ENCODE measurements at regions not wholly inside any gene's neighbourhood (a gene's known extent, or its start where the extent isn't known, plus 50 kb on each side); places are given as distances from the start of the nearest gene placed in this dataset.
"Not testable (repeated sequence)": the region's sequence is repeated elsewhere in the genome, so short reads cannot be mapped to it uniquely, and the experiment has no call there.

- Histone ChIP-seq H3K9me3 (ENCODE audit: control insufficient read depth in 1 of 2, insufficient read depth in 1 of 2, low read length in 2 of 2) (peaks cover 0 to 3% of the 10 kb centered on the region in 2 experiments), H3K36me3 (ENCODE audit: insufficient read depth, low read length) (no peaks in the 10 kb centered on the region), H3K27me3 (ENCODE audit: control insufficient read depth in 1 of 2, insufficient read depth in 2 of 2, low read length in 2 of 2) (no peaks in the 10 kb centered on the region), H3K4me3 (ENCODE audit: low read length) (no peak overlapping the region), H3K27ac (ENCODE audit: low read depth in 1 of 2, low read length in 2 of 2) (no peak overlapping the region), H3K4me1 (ENCODE audit: insufficient read depth, low read length) (no peaks in the 10 kb centered on the region)
- TF ChIP-seq CTCF (IDR thresholded peaks at IDR 0.05), result no peak
- Mint-ChIP-seq H3K4me1 (ENCODE audit: low read depth) (no peaks in the 10 kb centered on the region), H3K27me3 (peaks cover 38% of the 10 kb centered on the region), H3K36me3 (ENCODE audit: low read depth) (no peaks in the 10 kb centered on the region), H3K27ac (no peak overlapping the region), H3K9me3 (peaks cover 5% of the 10 kb centered on the region), H3K4me3 (no peak overlapping the region)
- ChIA-PET POLR2A (no interaction called here), CTCF (interaction anchor here (0.6 to 0.7 kb wide), 2 partner anchors 117 to 203 kb away, joined by 3 read pairs; no protein-coding TSS in a partner anchor)
- DNase-seq, result no peak
- intact Hi-C loops (cut with DNase I, micrococcal nuclease), result no loop called here
- ATAC-seq (ENCODE audit: poor library complexity), result no peak
These were observed 99.3 kb upstream of the NIPBL start for GRCh38 chr5:36777105-36777757.

DNA sequence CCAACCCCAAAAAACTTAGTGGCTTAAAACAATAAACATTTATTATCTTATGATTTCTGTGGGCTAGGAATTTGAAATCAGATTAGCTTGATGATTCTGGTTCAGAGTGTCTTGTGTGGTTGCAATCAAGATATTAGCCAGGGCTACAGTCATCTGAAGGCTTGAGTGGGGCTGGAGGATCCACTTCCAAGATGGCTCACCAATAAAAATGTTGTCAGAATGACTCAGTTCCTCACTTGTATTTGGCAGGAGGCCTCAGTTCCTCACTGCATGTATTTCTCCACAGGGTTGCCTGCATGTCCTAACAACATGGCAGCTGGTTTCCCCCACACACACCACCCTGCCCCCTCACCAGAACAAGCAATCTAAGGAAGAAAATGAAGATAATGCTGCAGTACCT, 98.2 kb upstream of the NIPBL start:
- H3K9me3 ChIP-seq (ENCODE audit: control insufficient read depth in 1 of 2, insufficient read depth in 1 of 2, low read length in 2 of 2), result peaks cover 0 to 3% of the 10 kb centered on the region in 2 experiments
- H3K9me3 Mint-ChIP-seq, result peaks cover 5% of the 10 kb centered on the region
- POLR2A ChIA-PET, result interaction anchor here (0.6 kb wide), 1 partner anchor 96 kb away, joined by 3 read pairs; no protein-coding TSS in a partner anchor
- no peak overlapping the region for H3K4me3 ChIP-seq (ENCODE audit: low read length)
- no peaks in the 10 kb centered on the region for H3K4me1 ChIP-seq (ENCODE audit: insufficient read depth, low read length)
- H3K4me3 Mint-ChIP-seq, result no peak overlapping the region
- intact Hi-C loops (cut with DNase I, micrococcal nuclease), result no loop called here
- DNase-seq (no peak), ATAC-seq (ENCODE audit: poor library complexity) (no peak)
- H3K36me3 Mint-ChIP-seq (ENCODE audit: low read depth), result no peaks in the 10 kb centered on the region
- H3K27me3 Mint-ChIP-seq, result peaks cover 38% of the 10 kb centered on the region
- H3K27ac Mint-ChIP-seq, result no peak overlapping the region
- H3K27ac ChIP-seq (ENCODE audit: low read depth in 1 of 2, low read length in 2 of 2), result no peak overlapping the region
- no peak for TF ChIP-seq CTCF (IDR thresholded peaks at IDR 0.05)
- CTCF ChIA-PET, result no interaction called here
- H3K36me3 ChIP-seq (ENCODE audit: insufficient read depth, low read length), result no peaks in the 10 kb centered on the region
- no peaks in the 10 kb centered on the region for H3K4me1 Mint-ChIP-seq (ENCODE audit: low read depth)
- no peaks in the 10 kb centered on the region for H3K27me3 ChIP-seq (ENCODE audit: control insufficient read depth in 1 of 2, insufficient read depth in 2 of 2, low read length in 2 of 2)

DNA sequence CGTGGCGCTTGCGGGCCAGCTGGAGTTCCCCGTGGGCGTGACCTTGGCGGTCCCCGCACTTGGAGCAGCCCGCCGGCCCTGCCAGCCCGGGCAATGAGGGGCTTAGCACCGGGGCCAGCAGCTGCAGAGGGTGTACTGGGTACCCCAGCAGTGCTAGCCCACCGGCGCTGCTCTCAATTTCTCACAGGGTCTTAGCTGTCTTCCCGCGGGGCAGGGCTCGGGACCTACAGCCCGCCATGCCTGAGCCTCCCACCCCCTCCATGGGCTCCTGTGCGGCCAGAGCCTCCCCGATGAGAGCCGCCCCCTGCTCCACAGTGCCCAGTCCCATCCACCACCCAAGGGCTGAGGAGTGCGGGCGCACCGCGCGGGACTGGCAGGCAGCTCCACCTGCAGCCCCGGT, 94.0 kb upstream of the NIPBL start:
- H3K4me3 Mint-ChIP-seq; H3K36me3 Mint-ChIP-seq (ENCODE audit: low read depth); CTCF ChIA-PET; DNase-seq; H3K27ac Mint-ChIP-seq; H3K36me3 ChIP-seq (ENCODE audit: insufficient read depth, low read length); POLR2A ChIA-PET; H3K27ac ChIP-seq (ENCODE audit: low read depth in 1 of 2, low read length in 2 of 2); intact Hi-C loops (cut with DNase I, micrococcal nuclease); H3K4me3 ChIP-seq (ENCODE audit: low read length); H3K4me1 Mint-ChIP-seq (ENCODE audit: low read depth); H3K27me3 ChIP-seq (ENCODE audit: control insufficient read depth in 1 of 2, insufficient read depth in 2 of 2, low read length in 2 of 2); H3K9me3 Mint-ChIP-seq; H3K9me3 ChIP-seq (ENCODE audit: control insufficient read depth in 1 of 2, insufficient read depth in 1 of 2, low read length in 2 of 2); ATAC-seq (ENCODE audit: poor library complexity); H3K4me1 ChIP-seq (ENCODE audit: insufficient read depth, low read length): not testable (repeated sequence)
- peaks cover 22% of the 10 kb centered on the region for H3K27me3 Mint-ChIP-seq

GRCh38 chr5:36786448-36787012, 90.0 kb upstream of the NIPBL start:
- no peaks in the 10 kb centered on the region for H3K36me3 Mint-ChIP-seq (ENCODE audit: low read depth)
- H3K9me3 ChIP-seq (ENCODE audit: control insufficient read depth in 1 of 2, insufficient read depth in 1 of 2, low read length in 2 of 2), result no peaks in the 10 kb centered on the region
- H3K4me3 Mint-ChIP-seq, result no peak overlapping the region
- H3K27ac Mint-ChIP-seq, result no peak overlapping the region
- H3K27me3 Mint-ChIP-seq, result peaks cover 11% of the 10 kb centered on the region
- DNase-seq (no peak), ATAC-seq (ENCODE audit: poor library complexity) (no peak)
- POLR2A ChIA-PET, result no interaction called here
- TF ChIP-seq CTCF (IDR thresholded peaks at IDR 0.05), result no peak
- no peaks in the 10 kb centered on the region for H3K4me1 Mint-ChIP-seq (ENCODE audit: low read depth)
- H3K9me3 Mint-ChIP-seq, result no peaks in the 10 kb centered on the region
- no peak overlapping the region for H3K27ac ChIP-seq (ENCODE audit: low read depth in 1 of 2, low read length in 2 of 2)
- intact Hi-C loops (cut with DNase I, micrococcal nuclease), result no loop called here
- H3K36me3 ChIP-seq (ENCODE audit: insufficient read depth, low read length), result no peaks in the 10 kb centered on the region
- no peaks in the 10 kb centered on the region for H3K4me1 ChIP-seq (ENCODE audit: insufficient read depth, low read length)
- no peaks in the 10 kb centered on the region for H3K27me3 ChIP-seq (ENCODE audit: control insufficient read depth in 1 of 2, insufficient read depth in 2 of 2, low read length in 2 of 2)
- no peak overlapping the region for H3K4me3 ChIP-seq (ENCODE audit: low read length)
- CTCF ChIA-PET, result no interaction called here

Data from CD4-positive, alpha-beta T cell (primary cell).